Epithelial cell of proximal tubule (primary cell): ENCODE measurements at regions not wholly inside any gene's neighbourhood (a gene's known extent, or its start where the extent isn't known, plus 50 kb on each side); places are given as distances from the start of the nearest gene placed in this dataset.
"Not testable (repeated sequence)": the region's sequence is repeated elsewhere in the genome, so short reads cannot be mapped to it uniquely, and the experiment has no call there.

ENCODE experiments used
- DNase-seq: peaks from one replicate; pipeline ENCODE4 v3.0.0-alpha.2; 2011; ENCODE audit warnings: low read depth
- H3K4me3 ChIP-seq: 2 replicates; pipeline ENCODE4 v1.5.1; 2011; ENCODE audit warnings: low read depth, mild to moderate bottlenecking, low read length
- CTCF ChIP-seq: conservative IDR thresholded peaks from 2 replicates; pipeline ENCODE4 v1.5.1; 2012; ENCODE audit warnings: low read depth, mild to moderate bottlenecking, low read length

DNA sequence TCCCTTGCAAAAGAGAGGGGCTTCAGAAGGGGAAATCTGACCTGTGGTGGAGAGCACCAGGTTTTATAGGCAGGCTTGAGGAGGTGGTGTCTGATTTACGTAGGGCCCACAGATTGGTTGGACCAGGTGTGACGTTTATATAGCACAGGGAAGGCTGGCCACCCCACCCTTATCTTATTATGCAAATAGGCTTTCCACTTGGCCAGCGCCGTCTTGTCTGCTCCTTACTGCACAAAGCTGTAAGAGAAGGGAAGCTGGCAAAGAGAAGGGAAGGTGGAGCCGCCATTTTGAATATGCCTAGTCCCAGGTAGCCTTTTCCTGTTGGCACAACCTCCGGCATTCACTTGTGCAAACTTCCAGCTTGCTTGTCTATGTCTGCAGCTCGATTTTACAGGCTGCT lies 221.4 kb downstream of the GATA3 start:
- no peak for TF ChIP-seq CTCF

GRCh38 chr10:8278099-8278498 lies 223.6 kb downstream of the GATA3 start:
- TF ChIP-seq CTCF = no peak

More for the DNA sequence above, 221.4 kb downstream of the GATA3 start:
- DNase-seq = no peak
- H3K4me3 ChIP-seq = no peak overlapping the region

GRCh38 chr10:8279598-8279997 lies 225.1 kb downstream of the GATA3 start:
- no peak overlapping the region for H3K4me3 ChIP-seq
- no peak for DNase-seq
- no peak for TF ChIP-seq CTCF

More at GRCh38 chr10:8278099-8278498, 223.6 kb downstream of the GATA3 start:
- no peak for DNase-seq
- H3K4me3 ChIP-seq = no peak overlapping the region

- no peak overlapping the region for H3K4me3 ChIP-seq
- TF ChIP-seq CTCF = no peak
- DNase-seq = no peak
Measured at GRCh38 chr10:8280946-8281345, 226.5 kb downstream of the GATA3 start.

GRCh38 chr10:8282340-8282739 lies 227.9 kb downstream of the GATA3 start:
- TF ChIP-seq CTCF = no peak
- no peak for DNase-seq
- no peak overlapping the region for H3K4me3 ChIP-seq

DNA sequence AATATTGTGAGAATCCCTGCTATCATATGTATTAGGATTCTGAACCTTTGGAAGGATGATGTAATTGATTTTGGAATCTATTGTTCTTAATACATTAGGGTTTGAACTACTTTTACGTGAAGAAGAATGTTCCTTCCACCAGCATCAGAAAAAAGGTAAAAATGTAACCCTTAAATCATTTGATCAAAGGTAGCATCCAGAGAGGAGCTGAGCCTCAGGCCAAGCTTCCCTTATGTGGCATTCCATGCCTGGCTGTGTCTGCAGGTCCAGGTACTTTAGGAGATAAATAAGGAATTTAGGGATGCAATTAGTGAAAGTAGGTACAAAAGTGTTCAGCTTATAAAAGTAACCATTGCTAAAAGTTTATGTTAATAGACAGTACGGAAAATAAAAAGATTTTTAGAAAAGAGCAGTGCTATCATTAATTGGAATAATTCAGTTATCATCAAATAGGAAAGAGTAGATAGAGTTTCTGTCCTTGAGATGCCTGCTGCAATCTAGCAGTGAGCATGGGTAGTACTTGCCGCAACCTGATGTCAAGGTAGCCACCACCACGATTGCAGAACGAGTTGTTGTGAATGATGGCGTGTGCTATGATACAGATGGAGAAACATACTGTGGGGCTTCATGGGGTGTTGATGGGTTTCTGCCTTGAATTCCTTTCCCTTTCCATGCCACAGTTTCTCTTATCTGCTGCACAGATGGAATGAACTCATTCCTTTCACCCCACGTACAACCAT lies 228.8 kb downstream of the GATA3 start:
- no peak for TF ChIP-seq CTCF
- H3K4me3 ChIP-seq = no peak overlapping the region
- DNase-seq = no peak

DNA sequence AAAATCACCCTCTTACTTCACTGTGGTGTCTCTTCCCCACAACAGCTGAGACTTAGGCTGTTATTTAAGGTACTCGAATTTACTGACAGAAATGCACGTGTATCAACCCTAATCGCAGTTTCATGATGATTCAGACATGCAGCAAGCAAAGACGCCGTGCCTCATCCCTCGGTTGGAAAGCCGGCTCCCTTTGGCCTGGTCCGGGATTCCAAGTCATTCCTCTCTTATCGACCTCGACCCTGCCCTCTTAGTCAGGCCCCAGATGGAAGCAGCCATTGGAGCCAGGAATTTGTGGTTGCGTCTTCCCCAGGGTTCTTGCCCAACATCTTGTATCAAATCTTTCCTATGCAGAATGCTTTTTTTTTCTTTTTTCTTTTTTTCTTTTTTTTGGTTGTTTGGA lies 229.5 kb downstream of the GATA3 start:
- no peak for DNase-seq
- H3K4me3 ChIP-seq = no peak overlapping the region
- no peak for TF ChIP-seq CTCF

- DNase-seq, H3K4me3 ChIP-seq: not testable (repeated sequence)
Measured at GRCh38 chr10:8285970-8286369, 231.5 kb downstream of the GATA3 start.
